ENCODE measurements at regions not wholly inside any gene's neighbourhood (a gene's known extent, or its start where the extent isn't known, plus 50 kb on each side); places are given as distances from the start of the nearest gene placed in this dataset.

- H3K79me2 ChIP-seq (ENCODE audit: insufficient read depth, low read length): no peaks in the 10 kb centered on the region
- POLR2A ChIA-PET: no interaction called here
- 68% methylated on average over 4 of the region's 33 CpGs for WGBS (ENCODE audit: low lambda C conversion rate)
These were observed 196.0 kb downstream of the DACT1 start for GRCh38 chr14:58833634-58834378.

More at GRCh38 chr14:58833634-58834378, 196.0 kb downstream of the DACT1 start:
- in situ Hi-C loops (cut with HindIII; ENCODE audit: extremely low pct_ligation_motif_present, low pct_unique_long_range_greater_than_20kb): no loop called here
- ATAC-seq (no peak), DNase-seq (ENCODE audit: low spot score) (no peak), FAIRE-seq (no peak)
- CTCF ChIA-PET (ENCODE audit: low intra/inter-chr PET ratio, low total read pairs): no interaction called here
- intact Hi-C loops (cut with micrococcal nuclease; ENCODE audit: unreplicated experiment): no loop called here
- Histone ChIP-seq H2AFZ (ENCODE audit: low read length) (no peak overlapping the region), H4K20me1 (ENCODE audit: insufficient read depth, low read length) (no peaks in the 10 kb centered on the region), H3K9ac (ENCODE audit: insufficient read depth, low read depth, low read length) (no peak overlapping the region), H3K4me2 (ENCODE audit: low read depth, low read length) (no peak overlapping the region), H3K27ac (ENCODE audit: extremely low read length, insufficient read depth, low read length) (no peak overlapping the region), H3K9me3 (ENCODE audit: low read length) (no peaks in the 10 kb centered on the region), H3K4me3 (replicated peaks in 1 of 3; ENCODE audit: insufficient read depth in 1 of 3, low read depth in 2 of 3, low read length in 3 of 3) (no peak overlapping the region), H3K4me1 (ENCODE audit: insufficient read depth, low read length) (peaks cover 11% of the 10 kb centered on the region), H3K36me3 (replicated peaks in 1 of 2; ENCODE audit: control insufficient read depth in 1 of 2, insufficient read depth in 2 of 2, low read length in 2 of 2) (no peaks in the 10 kb centered on the region), H3K27me3 (ENCODE audit: control insufficient read depth in 1 of 2, insufficient read depth in 2 of 2, low read length in 2 of 2) (no peaks in the 10 kb centered on the region)
- BruUV-seq (replicated peaks): no TSS peak
- TF ChIP-seq ZNF350 (CRISPR knock-in tag; IDR thresholded peaks at IDR 0.05; ENCODE audit: borderline replicate concordance, low read depth) (no peak), ZBTB44 (CRISPR knock-in tag; IDR thresholded peaks at IDR 0.05) (no peak), ZNF589 (CRISPR knock-in tag; conservative IDR thresholded peaks at IDR 0.05) (no peak), CBFB (CRISPR knock-in tag; IDR thresholded peaks at IDR 0.05) (no peak), SMARCC2 (IDR thresholded peaks at IDR 0.05) (no peak), ZNF878 (CRISPR knock-in tag; IDR thresholded peaks at IDR 0.05) (no peak), ETS1 (CRISPR knock-in tag; IDR thresholded peaks at IDR 0.05) (no peak), ZNF296 (CRISPR knock-in tag; conservative IDR thresholded peaks at IDR 0.05) (no peak)

Measured in HepG2 (cell line).